ENCODE measurements at regions not wholly inside any gene's neighbourhood (a gene's known extent, or its start where the extent isn't known, plus 50 kb on each side); places are given as distances from the start of the nearest gene placed in this dataset.

DNA sequence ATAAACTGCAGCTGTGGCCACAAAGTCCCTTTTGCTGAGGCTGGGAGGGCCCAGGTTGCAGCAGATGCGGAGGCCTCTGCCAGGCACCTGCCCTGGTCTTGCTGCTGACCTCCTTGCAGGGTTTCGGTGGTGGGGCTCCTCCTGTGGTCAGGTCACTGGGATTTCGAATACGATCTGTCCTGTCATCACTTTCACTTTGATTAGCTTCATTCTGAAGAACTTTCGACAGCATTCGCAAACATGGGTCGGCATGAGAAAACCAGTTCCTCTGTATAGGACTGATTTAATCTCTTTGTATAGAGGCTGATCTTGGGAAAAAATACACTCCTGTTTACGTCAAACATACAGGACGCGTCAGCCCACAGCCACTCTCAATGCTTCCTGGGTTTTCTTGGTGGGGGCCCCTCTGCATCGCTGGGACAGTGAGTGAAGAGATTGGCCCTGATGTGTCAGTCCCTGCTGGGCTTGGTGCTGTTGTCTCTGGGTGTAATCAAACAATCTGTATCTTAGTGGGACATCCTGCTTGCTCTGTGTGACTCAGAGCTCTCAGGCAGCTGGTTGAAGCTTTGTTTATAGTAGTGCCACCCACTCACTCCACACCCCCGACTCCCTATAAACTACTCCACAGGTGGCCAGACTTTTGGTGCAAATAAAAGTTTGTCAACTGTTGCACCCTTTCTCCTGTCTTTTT is 209.4 kb upstream of the CXCR4 start:
- Histone ChIP-seq H3K9me3 (ENCODE audit: insufficient read depth, low read length, severe bottlenecking) (no peaks in the 10 kb centered on the region), H3K4me1 (ENCODE audit: insufficient read depth, low read length) (peaks cover 46% of the 10 kb centered on the region), H3K9ac (ENCODE audit: low read depth, low read length) (peak overlapping the region; percentile 52), H3K79me2 (ENCODE audit: insufficient read depth, low read length) (no peaks in the 10 kb centered on the region), H3K4me2 (ENCODE audit: insufficient read depth, low read length) (peak overlapping the region; percentile 67), H3K4me3 (ENCODE audit: low read depth in 1 of 2, low read length in 2 of 2) (peak overlapping the region; percentile 1 to 51; a peak in 3 of 4 replicates), H3K27me3 (ENCODE audit: insufficient read depth, low read length, poor library complexity) (no peaks in the 10 kb centered on the region), H4K20me1 (ENCODE audit: insufficient read depth, low read length) (no peaks in the 10 kb centered on the region), H3K36me3 (ENCODE audit: insufficient read depth, low read length) (no peaks in the 10 kb centered on the region), H2AFZ (ENCODE audit: low read depth, low read length) (peak overlapping the region; percentile 42), H3K27ac (ENCODE audit: low read length) (peak overlapping the region; percentile 81)
- DNase-seq, result peak; percentile 83
- TF ChIP-seq, protein P1, sequence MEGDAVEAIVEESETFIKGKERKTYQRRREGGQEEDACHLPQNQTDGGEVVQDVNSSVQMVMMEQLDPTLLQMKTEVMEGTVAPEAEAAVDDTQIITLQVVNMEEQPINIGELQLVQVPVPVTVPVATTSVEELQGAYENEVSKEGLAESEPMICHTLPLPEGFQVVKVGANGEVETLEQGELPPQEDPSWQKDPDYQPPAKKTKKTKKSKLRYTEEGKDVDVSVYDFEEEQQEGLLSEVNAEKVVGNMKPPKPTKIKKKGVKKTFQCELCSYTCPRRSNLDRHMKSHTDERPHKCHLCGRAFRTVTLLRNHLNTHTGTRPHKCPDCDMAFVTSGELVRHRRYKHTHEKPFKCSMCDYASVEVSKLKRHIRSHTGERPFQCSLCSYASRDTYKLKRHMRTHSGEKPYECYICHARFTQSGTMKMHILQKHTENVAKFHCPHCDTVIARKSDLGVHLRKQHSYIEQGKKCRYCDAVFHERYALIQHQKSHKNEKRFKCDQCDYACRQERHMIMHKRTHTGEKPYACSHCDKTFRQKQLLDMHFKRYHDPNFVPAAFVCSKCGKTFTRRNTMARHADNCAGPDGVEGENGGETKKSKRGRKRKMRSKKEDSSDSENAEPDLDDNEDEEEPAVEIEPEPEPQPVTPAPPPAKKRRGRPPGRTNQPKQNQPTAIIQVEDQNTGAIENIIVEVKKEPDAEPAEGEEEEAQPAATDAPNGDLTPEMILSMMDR (IDR thresholded peaks at IDR 0.05; ENCODE audit: borderline replicate concordance, extremely low read depth, low read length, poor library complexity, severe bottlenecking), result no peak
- no peak for TF ChIP-seq EZH2 (IDR thresholded peaks at IDR 0.05; ENCODE audit: borderline replicate concordance, low read depth, low read length, severe bottlenecking)
- ATAC-seq (ENCODE audit: insufficient read depth, low read depth), result peak; percentile 98

DNA sequence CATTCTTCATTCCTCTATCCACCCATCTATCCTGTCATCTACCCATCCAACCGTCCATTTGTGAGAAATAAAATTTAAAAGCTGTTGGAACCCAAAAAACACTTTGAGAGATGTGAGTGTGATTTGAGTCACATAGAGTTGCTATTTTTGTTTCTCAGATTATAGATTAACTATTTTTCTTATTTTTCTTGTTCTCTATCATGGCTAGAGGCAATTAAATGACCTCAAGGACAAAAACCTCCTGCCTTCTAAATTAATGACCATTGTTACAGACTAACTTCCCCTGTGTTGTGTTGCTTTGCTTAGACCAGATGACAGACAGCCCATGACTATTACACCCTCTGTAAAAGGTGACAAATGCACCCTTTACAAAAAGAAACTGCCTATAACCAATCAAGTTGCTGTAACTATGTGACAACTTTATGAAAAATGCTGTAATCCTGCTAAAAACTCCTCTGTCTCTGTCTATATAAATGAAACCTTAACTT is 207.9 kb upstream of the CXCR4 start:
- Histone ChIP-seq H2AFZ (ENCODE audit: low read depth, low read length) (no peak overlapping the region), H3K4me2 (ENCODE audit: insufficient read depth, low read length) (no peak overlapping the region), H3K27ac (ENCODE audit: low read length) (peak overlapping the region; percentile 81; the same call in 1 of the 2 replicates)

DNA sequence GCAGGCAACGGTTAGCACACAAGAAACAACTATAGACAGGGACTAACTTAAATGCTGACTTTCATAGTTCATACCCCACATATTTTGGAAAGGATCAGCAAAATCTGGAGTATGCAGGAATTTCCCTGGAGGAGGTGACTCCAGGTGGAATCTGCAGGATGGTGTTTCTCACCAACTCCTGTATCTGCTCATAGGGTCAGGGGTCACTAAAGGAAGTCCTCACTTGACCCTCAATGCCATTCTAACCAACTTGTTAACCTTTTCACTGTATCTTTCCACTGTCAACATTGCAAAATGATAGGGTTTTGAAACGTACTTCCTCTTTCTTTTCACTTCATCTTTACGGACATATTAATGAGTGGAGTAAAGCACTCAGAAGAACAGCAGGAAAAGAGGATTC is 207.0 kb upstream of the CXCR4 start:
- Histone ChIP-seq H3K4me3 (ENCODE audit: low read depth in 1 of 2, low read length in 2 of 2) (no peak overlapping the region), H4K20me1 (ENCODE audit: insufficient read depth, low read length) (no peaks in the 10 kb centered on the region), H3K9ac (ENCODE audit: low read depth, low read length) (no peak overlapping the region), H3K27ac (ENCODE audit: low read length) (no peak overlapping the region), H3K79me2 (ENCODE audit: insufficient read depth, low read length) (no peaks in the 10 kb centered on the region), H3K27me3 (ENCODE audit: insufficient read depth, low read length, poor library complexity) (no peaks in the 10 kb centered on the region), H3K36me3 (ENCODE audit: insufficient read depth, low read length) (no peaks in the 10 kb centered on the region), H2AFZ (ENCODE audit: low read depth, low read length) (no peak overlapping the region), H3K4me2 (ENCODE audit: insufficient read depth, low read length) (no peak overlapping the region), H3K4me1 (ENCODE audit: insufficient read depth, low read length) (peaks cover 58% of the 10 kb centered on the region), H3K9me3 (ENCODE audit: insufficient read depth, low read length, severe bottlenecking) (no peaks in the 10 kb centered on the region)
- no peak for DNase-seq
- ATAC-seq (ENCODE audit: insufficient read depth, low read depth), result no peak
- TF ChIP-seq, protein P1 (IDR thresholded peaks at IDR 0.05; ENCODE audit: borderline replicate concordance, extremely low read depth, low read length, poor library complexity, severe bottlenecking), result no peak
- no peak for TF ChIP-seq EZH2 (IDR thresholded peaks at IDR 0.05; ENCODE audit: borderline replicate concordance, low read depth, low read length, severe bottlenecking)

More for the DNA sequence above, 207.9 kb upstream of the CXCR4 start:
- no peaks in the 10 kb centered on the region for H3K36me3 ChIP-seq (ENCODE audit: insufficient read depth, low read length)
- H3K79me2 ChIP-seq (ENCODE audit: insufficient read depth, low read length), result no peaks in the 10 kb centered on the region
- no peaks in the 10 kb centered on the region for H3K9me3 ChIP-seq (ENCODE audit: insufficient read depth, low read length, severe bottlenecking)
- TF ChIP-seq, protein P1 (IDR thresholded peaks at IDR 0.05; ENCODE audit: borderline replicate concordance, extremely low read depth, low read length, poor library complexity, severe bottlenecking), result no peak
- no peak for TF ChIP-seq EZH2 (IDR thresholded peaks at IDR 0.05; ENCODE audit: borderline replicate concordance, low read depth, low read length, severe bottlenecking)
- DNase-seq (no peak), ATAC-seq (ENCODE audit: insufficient read depth, low read depth) (no peak)
- H3K9ac ChIP-seq (ENCODE audit: low read depth, low read length), result no peak overlapping the region
- peaks cover 54% of the 10 kb centered on the region for H3K4me1 ChIP-seq (ENCODE audit: insufficient read depth, low read length)
- H3K4me3 ChIP-seq (ENCODE audit: low read depth in 1 of 2, low read length in 2 of 2), result no peak overlapping the region
- no peaks in the 10 kb centered on the region for H4K20me1 ChIP-seq (ENCODE audit: insufficient read depth, low read length)
- H3K27me3 ChIP-seq (ENCODE audit: insufficient read depth, low read length, poor library complexity), result no peaks in the 10 kb centered on the region

Data from DND-41 (cell line).